ENCODE measurements at regions not wholly inside any gene's neighbourhood (a gene's known extent, or its start where the extent isn't known, plus 50 kb on each side); places are given as distances from the start of the nearest gene placed in this dataset.

GRCh38 chr1:228823200-228823599, 87.9 kb downstream of the RHOU start:
- TF ChIP-seq POLR2A (IDR thresholded peaks at IDR 0.05): no peak
- no peak for TF ChIP-seq CTCF (IDR thresholded peaks at IDR 0.05)
- no peak for TF ChIP-seq POLR2AphosphoS5 (IDR thresholded peaks at IDR 0.05)
